HG03439 (cell line): ENCODE measurements at regions not wholly inside any gene's neighbourhood (a gene's known extent, or its start where the extent isn't known, plus 50 kb on each side); places are given as distances from the start of the nearest gene placed in this dataset.

ENCODE experiments used
- ATAC-seq: cut with Tn5 transposase; IDR thresholded peaks from one replicate; pipeline ENCODE4 v1.9.1; 2021; ENCODE audit warnings: mild to moderate bottlenecking, moderate library complexity; ENCODE audit not compliant: unreplicated experiment

- ATAC-seq: no peak
Observed at GRCh38 chr4:106687026-106687425, 318.4 kb upstream of the GIMD1 start.

GRCh38 chr4:106681381-106681921 lies 312.9 kb upstream of the GIMD1 start:
- ATAC-seq: no peak

- no peak for ATAC-seq
Observed at GRCh38 chr4:106679063-106679462, 310.5 kb upstream of the GIMD1 start.

GRCh38 chr4:106677213-106677612 lies 308.6 kb upstream of the GIMD1 start:
- ATAC-seq: no peak

GRCh38 chr4:106676173-106676921 lies 307.8 kb upstream of the GIMD1 start:
- no peak for ATAC-seq

GRCh38 chr4:106671716-106672115 lies 303.1 kb upstream of the GIMD1 start:
- ATAC-seq: no peak

GRCh38 chr4:106670976-106671375 lies 302.4 kb upstream of the GIMD1 start:
- ATAC-seq: no peak

GRCh38 chr4:106659371-106659770 lies 290.8 kb upstream of the GIMD1 start:
- no peak for ATAC-seq

GRCh38 chr4:106652095-106652494 lies 283.5 kb upstream of the GIMD1 start:
- ATAC-seq: no peak

GRCh38 chr4:106650701-106651100 lies 282.1 kb upstream of the GIMD1 start:
- ATAC-seq: no peak

- no peak for ATAC-seq
Observed at GRCh38 chr4:106647451-106647850, 278.9 kb upstream of the GIMD1 start.

- no peak for ATAC-seq
Observed at GRCh38 chr4:106629268-106629625, 260.7 kb upstream of the GIMD1 start.

GRCh38 chr4:106628586-106629267 lies 260.1 kb upstream of the GIMD1 start:
- ATAC-seq: no peak

GRCh38 chr4:106627051-106627450 lies 258.5 kb upstream of the GIMD1 start:
- no peak for ATAC-seq

GRCh38 chr4:106624671-106625070 lies 256.1 kb upstream of the GIMD1 start:
- ATAC-seq: no peak

- no peak for ATAC-seq
Observed at GRCh38 chr4:106618956-106619355, 250.4 kb upstream of the GIMD1 start.

GRCh38 chr4:106615961-106616360 lies 247.4 kb upstream of the GIMD1 start:
- ATAC-seq: no peak

- ATAC-seq: no peak
Observed at GRCh38 chr4:106615410-106615945, 246.9 kb upstream of the GIMD1 start.

- no peak for ATAC-seq
Observed at GRCh38 chr4:106614441-106614840, 245.9 kb upstream of the GIMD1 start.

- no peak for ATAC-seq
Observed at GRCh38 chr4:106609917-106610316, 241.3 kb upstream of the GIMD1 start.

GRCh38 chr4:106607558-106607957 lies 239.0 kb upstream of the GIMD1 start:
- ATAC-seq: no peak
